HEK293 (cell line): ENCODE measurements at regions not wholly inside any gene's neighbourhood (a gene's known extent, or its start where the extent isn't known, plus 50 kb on each side); places are given as distances from the start of the nearest gene placed in this dataset.
"Not testable (repeated sequence)": the region's sequence is repeated elsewhere in the genome, so short reads cannot be mapped to it uniquely, and the experiment has no call there.

Source experiments
- CTCF ChIA-PET: fragments of 350-600 bp; formaldehyde crosslinking; extraction: SDS; loops from one replicate; lab custom pipeline; 2021; ENCODE audit warnings: antibody characterized with exemption; lab: Yijun Ruan, JAX
- POLR2A ChIA-PET: fragments of 300-600 bp; formaldehyde crosslinking; extraction: SDS; loops from one replicate; lab custom pipeline; 2020; ENCODE audit warnings: antibody characterized with exemption, inconsistent platforms; lab: Yijun Ruan, JAX
- H3K27ac ChIP-seq: fragments of 200-500 bp; sonication (Bioruptor generic); 2 replicates; pipeline ENCODE4 v1.5.1; 2014; ENCODE audit warnings: low read depth, low read length, control low read depth, inconsistent platforms; ENCODE audit errors: extremely low read depth
- H3K36me3 ChIP-seq, 2 experiments: fragments of 200-500 bp in 1 of 2; sonication (Bioruptor generic) in 1 of 2; 1 replicate in 1 of 2; 2 replicates in 1 of 2; pipeline ENCODE4 v1.5.1; 2014 to 2017; ENCODE audit warnings: inconsistent platforms in 2 of 2, low read length in 2 of 2; ENCODE audit not compliant: control insufficient read depth in 2 of 2, insufficient read depth in 1 of 2
- H3K4me1 ChIP-seq: fragments of 200-500 bp; sonication (Bioruptor generic); 2 replicates; pipeline ENCODE4 v1.5.1; 2014; ENCODE audit warnings: mild to moderate bottlenecking, low read length, inconsistent platforms; ENCODE audit not compliant: control insufficient read depth, insufficient read depth
- H3K4me3 ChIP-seq: 2 replicates; pipeline ENCODE4 v1.5.1; 2011; ENCODE audit warnings: low read depth, mild to moderate bottlenecking, control low read depth, low read length, moderate library complexity
- H3K9me3 ChIP-seq: fragments of 200-500 bp; sonication (Bioruptor generic); 2 replicates; pipeline ENCODE4 v1.5.1; 2014; ENCODE audit warnings: low read depth, low read length, inconsistent platforms; ENCODE audit not compliant: control insufficient read depth, insufficient read depth
- GLI4 ChIP-seq: fragments of 450-650 bp; formaldehyde crosslinking; IDR thresholded peaks from 2 replicates; pipeline ENCODE4 v1.5.1; 2016; ENCODE audit warnings: missing biosample characterization, missing genetic modification characterization
- KLF7 ChIP-seq: fragments of 450-650 bp; formaldehyde crosslinking; IDR thresholded peaks from 2 replicates; pipeline ENCODE4 v1.5.1; 2016; ENCODE audit warnings: missing biosample characterization, missing genetic modification characterization, borderline replicate concordance
- KLF8 ChIP-seq: fragments of 450-650 bp; formaldehyde crosslinking; IDR thresholded peaks from 2 replicates; pipeline ENCODE4 v1.5.1; 2016; ENCODE audit warnings: missing biosample characterization, missing genetic modification characterization
- OSR2 ChIP-seq: fragments of 450-650 bp; formaldehyde crosslinking; IDR thresholded peaks from 2 replicates; pipeline ENCODE4 v1.5.1; 2016; ENCODE audit warnings: missing biosample characterization, missing genetic modification characterization
- PRDM6 ChIP-seq: fragments of 450-650 bp; formaldehyde crosslinking; IDR thresholded peaks from 2 replicates; pipeline ENCODE4 v1.5.1; 2017; ENCODE audit warnings: missing biosample characterization, missing genetic modification characterization
- SP3 ChIP-seq: fragments of 450-650 bp; formaldehyde crosslinking; IDR thresholded peaks from 2 replicates; pipeline ENCODE4 v1.5.1; 2016; ENCODE audit warnings: missing biosample characterization, missing genetic modification characterization
- YY1 ChIP-seq: fragments of 450-650 bp; formaldehyde crosslinking; IDR thresholded peaks from 2 replicates; pipeline ENCODE4 v1.5.1; 2018; ENCODE audit warnings: missing biosample characterization, missing genetic modification characterization
- ZBTB1 ChIP-seq: fragments of 450-650 bp; formaldehyde crosslinking; IDR thresholded peaks from 2 replicates; pipeline ENCODE4 v1.5.1; 2016; ENCODE audit warnings: missing biosample characterization, missing genetic modification characterization
- ZBTB20 ChIP-seq: fragments of 450-650 bp; formaldehyde crosslinking; IDR thresholded peaks from 2 replicates; pipeline ENCODE4 v1.5.1; 2016; ENCODE audit warnings: missing biosample characterization, missing genetic modification characterization
- ZNF112 ChIP-seq: fragments of 450-650 bp; formaldehyde crosslinking; IDR thresholded peaks from 2 replicates; pipeline ENCODE4 v1.5.0; 2017; ENCODE audit warnings: missing biosample characterization, missing genetic modification characterization
- ZNF19 ChIP-seq: fragments of 450-650 bp; formaldehyde crosslinking; IDR thresholded peaks from 2 replicates; pipeline ENCODE4; 2016; ENCODE audit warnings: missing biosample characterization, missing genetic modification characterization, low read depth
- ZNF335 ChIP-seq: fragments of 450-650 bp; formaldehyde crosslinking; conservative IDR thresholded peaks from 2 replicates; pipeline ENCODE4 v1.5.1; 2016; ENCODE audit warnings: missing biosample characterization, missing genetic modification characterization
- ZNF416 ChIP-seq: fragments of 450-650 bp; formaldehyde crosslinking; IDR thresholded peaks from 2 replicates; pipeline ENCODE4 v1.5.1; 2016; ENCODE audit warnings: missing biosample characterization, missing genetic modification characterization
- ZNF560 ChIP-seq: fragments of 450-650 bp; formaldehyde crosslinking; IDR thresholded peaks from 2 replicates; pipeline ENCODE4 v1.5.1; 2017; ENCODE audit warnings: missing biosample characterization, missing genetic modification characterization, borderline replicate concordance
- ZNF571 ChIP-seq: fragments of 450-650 bp; formaldehyde crosslinking; IDR thresholded peaks from 2 replicates; pipeline ENCODE4 v1.5.0; 2017; ENCODE audit warnings: missing biosample characterization, missing genetic modification characterization
- ZNF600 ChIP-seq: fragments of 450-650 bp; formaldehyde crosslinking; IDR thresholded peaks from 2 replicates; pipeline ENCODE4 v1.5.1; 2016; ENCODE audit warnings: missing biosample characterization, missing genetic modification characterization
- ZNF623 ChIP-seq: fragments of 450-650 bp; formaldehyde crosslinking; IDR thresholded peaks from 2 replicates; pipeline ENCODE4 v1.5.1; 2016; ENCODE audit warnings: missing biosample characterization, missing genetic modification characterization
- ZNF707 ChIP-seq: fragments of 450-650 bp; formaldehyde crosslinking; IDR thresholded peaks from 2 replicates; pipeline ENCODE4 v1.5.1; 2016; ENCODE audit warnings: missing biosample characterization, missing genetic modification characterization
- ZNF768 ChIP-seq: fragments of 450-650 bp; formaldehyde crosslinking; IDR thresholded peaks from 2 replicates; pipeline ENCODE4 v1.5.1; 2018; ENCODE audit warnings: missing biosample characterization, mild to moderate bottlenecking, missing genetic modification characterization
- ZNF837 ChIP-seq: fragments of 450-650 bp; formaldehyde crosslinking; IDR thresholded peaks from 2 replicates; pipeline ENCODE4 v1.5.1; 2016; ENCODE audit warnings: missing biosample characterization, missing genetic modification characterization
- TF ChIP-seq, protein P1 (sequence below): fragments of 450-650 bp; formaldehyde crosslinking; IDR thresholded peaks from 2 replicates; pipeline ENCODE4 v1.5.1; 2016; ENCODE audit warnings: missing biosample characterization, missing genetic modification characterization

DNA sequence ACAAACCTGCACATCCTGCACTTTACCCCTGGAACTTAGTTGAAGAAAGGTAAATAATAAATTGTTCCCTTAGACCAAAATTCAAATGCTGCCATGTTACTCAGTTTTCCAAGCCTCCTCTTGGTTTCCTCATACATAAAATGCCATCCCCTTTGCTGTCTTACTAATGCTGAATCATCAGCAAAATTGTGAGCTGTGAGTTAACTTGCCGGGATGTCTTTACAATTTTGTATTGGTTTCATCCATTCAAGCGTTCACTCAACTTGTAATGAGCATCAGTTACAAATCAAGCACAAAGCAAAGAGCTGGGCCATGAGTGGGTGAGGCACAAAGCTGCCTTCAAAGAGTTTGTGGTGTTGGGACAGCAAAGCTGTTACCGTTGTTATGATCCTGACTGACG, 395.8 kb upstream of the ZMIZ1 start:
- Histone ChIP-seq H3K4me3 (no peak overlapping the region), H3K9me3 (no peaks in the 10 kb centered on the region), H3K4me1 (no peaks in the 10 kb centered on the region), H3K36me3 (no peaks in the 10 kb centered on the region), H3K27ac (no peak overlapping the region)
- ChIA-PET POLR2A (no interaction called here), CTCF (interaction anchor here (1.6 kb wide), 1 partner anchor 15 kb away, joined by 3 read pairs; no protein-coding TSS in a partner anchor)
- no peak for TF ChIP-seq GLI4 (tag by site-specific recombination)
- no peak for TF ChIP-seq ZNF837 (tag by site-specific recombination)
- TF ChIP-seq, protein P1, sequence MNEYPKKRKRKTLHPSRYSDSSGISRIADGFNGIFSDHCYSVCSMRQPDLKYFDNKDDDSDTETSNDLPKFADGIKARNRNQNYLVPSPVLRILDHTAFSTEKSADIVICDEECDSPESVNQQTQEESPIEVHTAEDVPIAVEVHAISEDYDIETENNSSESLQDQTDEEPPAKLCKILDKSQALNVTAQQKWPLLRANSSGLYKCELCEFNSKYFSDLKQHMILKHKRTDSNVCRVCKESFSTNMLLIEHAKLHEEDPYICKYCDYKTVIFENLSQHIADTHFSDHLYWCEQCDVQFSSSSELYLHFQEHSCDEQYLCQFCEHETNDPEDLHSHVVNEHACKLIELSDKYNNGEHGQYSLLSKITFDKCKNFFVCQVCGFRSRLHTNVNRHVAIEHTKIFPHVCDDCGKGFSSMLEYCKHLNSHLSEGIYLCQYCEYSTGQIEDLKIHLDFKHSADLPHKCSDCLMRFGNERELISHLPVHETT (tag by site-specific recombination), result no peak
- no peak for TF ChIP-seq KLF8 (tag by site-specific recombination)
- TF ChIP-seq ZNF19, result no peak
- no peak for TF ChIP-seq ZNF571
- TF ChIP-seq KLF7 (tag by site-specific recombination), result no peak
- TF ChIP-seq ZNF112 (tag by site-specific recombination), result no peak
- TF ChIP-seq ZBTB1, result no peak
- TF ChIP-seq ZNF623, result no peak
- no peak for TF ChIP-seq YY1
- no peak for TF ChIP-seq ZNF707 (tag by site-specific recombination)
- no peak for TF ChIP-seq ZNF416 (tag by site-specific recombination)

GRCh38 chr10:78681141-78681540, 387.6 kb upstream of the ZMIZ1 start:
- H3K4me1 ChIP-seq, POLR2A ChIA-PET, H3K9me3 ChIP-seq, H3K4me3 ChIP-seq, H3K36me3 ChIP-seq, CTCF ChIA-PET, H3K27ac ChIP-seq: not testable (repeated sequence)

- H3K4me3 ChIP-seq, H3K4me1 ChIP-seq, H3K9me3 ChIP-seq, H3K36me3 ChIP-seq, CTCF ChIA-PET, POLR2A ChIA-PET, H3K27ac ChIP-seq: not testable (repeated sequence)
Observed at GRCh38 chr10:78681986-78682385, 386.8 kb upstream of the ZMIZ1 start.

- ChIA-PET POLR2A (no interaction called here), CTCF (no interaction called here)
- TF ChIP-seq OSR2 (tag by site-specific recombination) (no peak), ZBTB20 (tag by site-specific recombination) (no peak), ZNF707 (tag by site-specific recombination) (no peak), ZNF560 (no peak), ZNF768 (no peak), SP3 (no peak), PRDM6 (no peak), ZNF600 (tag by site-specific recombination) (no peak), ZNF335 (tag by site-specific recombination) (no peak)
- H3K36me3 ChIP-seq, result no peaks in the 10 kb centered on the region
- H3K4me1 ChIP-seq, result no peaks in the 10 kb centered on the region
- no peaks in the 10 kb centered on the region for H3K9me3 ChIP-seq
- no peak overlapping the region for H3K27ac ChIP-seq
- no peak overlapping the region for H3K4me3 ChIP-seq
Observed at GRCh38 chr10:78684947-78685346, 383.8 kb upstream of the ZMIZ1 start.
